ENCODE measurements at regions not wholly inside any gene's neighbourhood (a gene's known extent, or its start where the extent isn't known, plus 50 kb on each side); places are given as distances from the start of the nearest gene placed in this dataset.

- intact Hi-C loops (cut with DNase I; ENCODE audit: low total_unique reads) = no loop called here
- H3K4me1 ChIP-seq = no peaks in the 10 kb centered on the region
- no peak for DNase-seq
- H3K4me3 ChIP-seq = no peak overlapping the region
- H3K9me3 ChIP-seq = no peaks in the 10 kb centered on the region
- TF ChIP-seq POLR2A (IDR thresholded peaks at IDR 0.05) (no peak), POLR2AphosphoS5 (IDR thresholded peaks at IDR 0.05) (no peak), CTCF (IDR thresholded peaks at IDR 0.05 in 8 of 11, conservative IDR thresholded peaks at IDR 0.05 in 3 of 11) (no peak)
- no peaks in the 10 kb centered on the region for H3K36me3 ChIP-seq
- H3K27ac ChIP-seq = no peak overlapping the region
- H3K27me3 ChIP-seq (replicated peaks in 1 of 7) = no peaks in the 10 kb centered on the region
These were observed 58.4 kb upstream of the TSPAN5 start for GRCh38 chr4:98716796-98717195.

- Histone ChIP-seq H3K4me1 (no peaks in the 10 kb centered on the region), H3K27ac (no peak overlapping the region), H3K36me3 (no peaks in the 10 kb centered on the region), H3K9me3 (peaks cover 0 to 9% (median 0%) of the 10 kb centered on the region in 8 donors), H3K4me3 (no peak overlapping the region), H3K27me3 (replicated peaks in 1 of 7) (no peaks in the 10 kb centered on the region)
- TF ChIP-seq CTCF (IDR thresholded peaks at IDR 0.05 in 8 of 11, conservative IDR thresholded peaks at IDR 0.05 in 3 of 11) (no peak), POLR2A (IDR thresholded peaks at IDR 0.05) (no peak)
- WGBS, 5 donors = 74 to 92% (median 79%) methylated on average over 2 of the region's 2 CpGs
- intact Hi-C loops (cut with DNase I; ENCODE audit: low total_unique reads) = no loop called here
- DNase-seq = no peak
These were observed 54.2 kb upstream of the TSPAN5 start for GRCh38 chr4:98712607-98713006.

GRCh38 chr4:98711526-98711925 lies 53.1 kb upstream of the TSPAN5 start:
- Histone ChIP-seq H3K27me3 (replicated peaks in 1 of 7) (no peaks in the 10 kb centered on the region), H3K36me3 (no peaks in the 10 kb centered on the region), H3K4me1 (no peaks in the 10 kb centered on the region), H3K9me3 (peaks cover 0 to 9% (median 0%) of the 10 kb centered on the region in 8 donors), H3K4me3 (no peak overlapping the region), H3K27ac (no peak overlapping the region)
- intact Hi-C loops (cut with DNase I; ENCODE audit: low total_unique reads) = no loop called here
- DNase-seq = no peak
- TF ChIP-seq POLR2A (IDR thresholded peaks at IDR 0.05) (no peak), POLR2AphosphoS5 (IDR thresholded peaks at IDR 0.05) (no peak), CTCF (IDR thresholded peaks at IDR 0.05 in 8 of 11, conservative IDR thresholded peaks at IDR 0.05 in 3 of 11) (no peak)

GRCh38 chr4:98710831-98711230 lies 52.4 kb upstream of the TSPAN5 start:
- WGBS, 5 donors = 59 to 81% (median 75%) methylated on average over 4 of the region's 4 CpGs
- no peak overlapping the region for H3K4me3 ChIP-seq
- no peak for DNase-seq
- H3K4me1 ChIP-seq = no peaks in the 10 kb centered on the region
- H3K9me3 ChIP-seq = peaks cover 0 to 9% (median under 1%) of the 10 kb centered on the region in 8 donors
- intact Hi-C loops (cut with DNase I; ENCODE audit: low total_unique reads) = no loop called here
- no peaks in the 10 kb centered on the region for H3K36me3 ChIP-seq
- TF ChIP-seq CTCF (IDR thresholded peaks at IDR 0.05 in 8 of 11, conservative IDR thresholded peaks at IDR 0.05 in 3 of 11) (no peak), POLR2AphosphoS5 (IDR thresholded peaks at IDR 0.05) (no peak), POLR2A (IDR thresholded peaks at IDR 0.05) (no peak)
- no peak overlapping the region for H3K27ac ChIP-seq
- H3K27me3 ChIP-seq (replicated peaks in 1 of 7) = no peaks in the 10 kb centered on the region

Small RNA genes in the stretch of these regions (small RNA-seq; reads per million reads assigned to genes)
- gene AC114811.1 = 0 reads per million in 4 donors

All from spleen (tissue), 11 donors.